A549 (cell line): ENCODE measurements at regions not wholly inside any gene's neighbourhood (a gene's known extent, or its start where the extent isn't known, plus 50 kb on each side); places are given as distances from the start of the nearest gene placed in this dataset.

ENCODE experiments used
- ATAC-seq, 2 experiments: fragments of 200-7000 bp in 1 of 2; fragments of >200 bp in 1 of 2; cut with Nextera tagmentation in 1 of 2; cut with Tn5 transposase in 1 of 2; 3 replicates each; pipeline versions ENCODE4 v1.8.0 to v1.9.1; 2018 to 2020; ENCODE audit warnings: mild to moderate bottlenecking in 1 of 2, moderate library complexity in 1 of 2
- CTCF ChIA-PET: fragments of 300-600 bp; sonication (Branson Sonifier 250); formaldehyde crosslinking; extraction: SDS; loops from one replicate; lab custom pipeline; 2021; ENCODE audit warnings: antibody characterized with exemption, inconsistent platforms; lab: Yijun Ruan, JAX
- POLR2A ChIA-PET: fragments of 350-600 bp; formaldehyde crosslinking; extraction: SDS; loops from one replicate; lab custom pipeline; 2021; ENCODE audit warnings: antibody characterized with exemption, inconsistent platforms; lab: Yijun Ruan, JAX
- DNase-seq, 2 experiments: peaks; one replicate each; pipeline versions ENCODE4 v3.0.0 to v3.0.0-alpha.2; 2011 to 2016; ENCODE audit warnings: low read depth in 1 of 2, low spot score in 1 of 2
- FAIRE-seq: peaks from 2 replicates; lab custom pipeline; 2011; peaks lifted over from hg19 to GRCh38; lab: Jason Lieb, UNC
- H3K27ac ChIP-seq, 2 experiments: fragments of >200 bp; sonication (Bioruptor Twin); formaldehyde crosslinking; 3 replicates each; pipeline ENCODE4 v1.5.1; 2016 to 2017
- H3K4me1 ChIP-seq: fragments of >200 bp; sonication (Bioruptor Twin); formaldehyde crosslinking; 3 replicates; pipeline ENCODE4 v1.6.1; 2016
- H3K4me2 ChIP-seq: fragments of >200 bp; sonication (Bioruptor Twin); formaldehyde crosslinking; 3 replicates; pipeline ENCODE4 v1.6.1; 2016
- H3K4me3 ChIP-seq: fragments of >200 bp; sonication (Bioruptor Twin); formaldehyde crosslinking; 3 replicates; pipeline ENCODE4 v1.5.1; 2016
- H3K9me3 ChIP-seq: fragments of >200 bp; sonication (Bioruptor Twin); formaldehyde crosslinking; 3 replicates; pipeline ENCODE4 v1.6.1; 2016
- ATOH8 ChIP-seq: fragments of 250-450 bp; sonication (Bioruptor Pico); IDR thresholded peaks from 2 replicates; pipeline ENCODE4 v1.5.0; 2020; ENCODE audit warnings: low read depth, mild to moderate bottlenecking, moderate library complexity
- BCL3 ChIP-seq: fragments of >200 bp; sonication (Bioruptor Twin); formaldehyde crosslinking; IDR thresholded peaks from 3 replicates; pipeline ENCODE4 v1.6.1; 2016
- BHLHE40 ChIP-seq: IDR thresholded peaks from 2 replicates; pipeline ENCODE4 v1.6.1; 2012; ENCODE audit warnings: low read depth, low read length, inconsistent platforms
- CEBPB ChIP-seq, 2 experiments: fragments of >200 bp in 1 of 2; sonication (Bioruptor Twin) in 1 of 2; formaldehyde crosslinking in 1 of 2; IDR thresholded peaks; 2 replicates each; pipeline ENCODE4 v1.6.1; 2012 to 2016
- CHD2 ChIP-seq: fragments of 150-350 bp; IDR thresholded peaks from 2 replicates; pipeline ENCODE4 v1.6.1; 2014; ENCODE audit warnings: low read length; ENCODE audit not compliant: partially characterized antibody
- FOSB ChIP-seq: fragments of 250-450 bp; sonication (Bioruptor Pico); IDR thresholded peaks from 2 replicates; pipeline ENCODE4 v1.5.0; 2020; ENCODE audit warnings: mild to moderate bottlenecking, moderate library complexity
- FOXS1 ChIP-seq: fragments of 250-450 bp; sonication (Bioruptor Pico); IDR thresholded peaks from 2 replicates; pipeline ENCODE4 v1.5.0; 2020; ENCODE audit warnings: mild to moderate bottlenecking, moderate library complexity
- HEYL ChIP-seq: fragments of 250-450 bp; sonication (Bioruptor Pico); IDR thresholded peaks from 2 replicates; pipeline ENCODE4 v1.8.0; 2021; ENCODE audit warnings: mild to moderate bottlenecking, moderate library complexity
- HOXA7 ChIP-seq: fragments of 250-450 bp; sonication (Bioruptor Pico); IDR thresholded peaks from 2 replicates; pipeline ENCODE4 v1.5.0; 2020; ENCODE audit warnings: mild to moderate bottlenecking, moderate library complexity
- JUNB ChIP-seq: fragments of >200 bp; sonication (Bioruptor Twin); formaldehyde crosslinking; IDR thresholded peaks from 2 replicates; pipeline ENCODE4 v1.6.1; 2016
- MAZ ChIP-seq: fragments of 150-350 bp; IDR thresholded peaks from 2 replicates; pipeline ENCODE4 v1.6.1; 2014; ENCODE audit warnings: antibody characterized with exemption, low read depth, low read length, borderline replicate concordance
- RARB ChIP-seq: fragments of 250-450 bp; sonication (Bioruptor Pico); IDR thresholded peaks from 2 replicates; pipeline ENCODE4 v1.8.0; 2021; ENCODE audit warnings: mild to moderate bottlenecking, moderate library complexity
- TFCP2L1 ChIP-seq: fragments of 250-450 bp; sonication (Bioruptor Pico); IDR thresholded peaks from 2 replicates; pipeline ENCODE4 v1.5.0; 2021; ENCODE audit warnings: mild to moderate bottlenecking
- ZC3H11A ChIP-seq: fragments of 450-650 bp; IDR thresholded peaks from 2 replicates; pipeline ENCODE4 v1.6.1; 2014; ENCODE audit warnings: antibody characterized with exemption, mild to moderate bottlenecking
- ZFP36 ChIP-seq: fragments of 450-650 bp; IDR thresholded peaks from 2 replicates; pipeline ENCODE4 v1.6.1; 2014; ENCODE audit warnings: borderline replicate concordance; ENCODE audit not compliant: partially characterized antibody
- ZNF302 ChIP-seq: fragments of 250-450 bp; sonication (Bioruptor Pico); IDR thresholded peaks from 2 replicates; pipeline ENCODE4 v1.9.0; 2021; ENCODE audit warnings: inconsistent platforms, mild to moderate bottlenecking, moderate library complexity
- WGBS: methylation state at CpG from one replicate; pipeline ENCODE4 v1.1.6; 2017; ENCODE audit errors: missing lambda C conversion rate; 5-methylcytosine and 5-hydroxymethylcytosine counted together
- TF ChIP-seq, protein P1 (sequence below): IDR thresholded peaks from 2 replicates; pipeline ENCODE4 v1.6.1; 2012

DNA sequence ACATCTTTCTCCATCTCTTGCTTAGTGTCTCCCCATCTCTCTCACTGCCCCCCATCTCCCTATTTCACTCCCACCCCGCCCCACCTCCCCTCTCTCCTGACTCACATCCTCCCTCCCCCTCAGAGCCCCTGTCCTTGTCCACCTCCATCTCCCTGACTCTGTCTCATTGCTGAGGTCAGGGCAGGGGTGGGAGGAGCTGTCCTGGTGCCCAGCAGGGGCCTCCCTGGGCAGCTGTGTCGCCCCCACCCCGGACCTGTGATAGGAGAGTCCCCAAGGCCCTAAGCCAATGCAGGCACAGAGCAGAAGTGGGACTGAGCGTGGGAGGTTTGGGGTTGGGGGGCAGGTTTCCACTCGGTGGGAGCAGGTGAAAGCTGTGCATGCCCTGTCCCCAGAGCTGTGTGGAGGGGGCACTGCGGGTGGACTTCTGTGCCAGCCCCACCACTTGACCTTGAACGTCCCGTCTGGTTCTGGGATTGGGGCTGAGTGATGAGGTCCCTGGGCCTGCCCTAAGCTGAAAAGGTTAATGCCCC lies 210.8 kb downstream of the TBC1D2B start (continued):
- no peak for TF ChIP-seq ATOH8 (CRISPR knock-in tag)
- TF ChIP-seq, protein P1, sequence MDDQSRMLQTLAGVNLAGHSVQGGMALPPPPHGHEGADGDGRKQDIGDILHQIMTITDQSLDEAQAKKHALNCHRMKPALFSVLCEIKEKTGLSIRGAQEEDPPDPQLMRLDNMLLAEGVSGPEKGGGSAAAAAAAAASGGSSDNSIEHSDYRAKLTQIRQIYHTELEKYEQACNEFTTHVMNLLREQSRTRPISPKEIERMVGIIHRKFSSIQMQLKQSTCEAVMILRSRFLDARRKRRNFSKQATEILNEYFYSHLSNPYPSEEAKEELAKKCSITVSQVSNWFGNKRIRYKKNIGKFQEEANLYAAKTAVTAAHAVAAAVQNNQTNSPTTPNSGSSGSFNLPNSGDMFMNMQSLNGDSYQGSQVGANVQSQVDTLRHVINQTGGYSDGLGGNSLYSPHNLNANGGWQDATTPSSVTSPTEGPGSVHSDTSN = no peak

- whole genome bisulfite sequencing = 56% methylated on average over 8 of the region's 8 CpGs
- ATAC-seq (no peak), DNase-seq (no peak), FAIRE-seq (no peak)
- Histone ChIP-seq H3K27ac (no peak overlapping the region), H3K4me1 (peaks cover 7% of the 10 kb centered on the region; the same call in 1 of the 3 replicates), H3K4me3 (no peak overlapping the region), H3K9me3 (no peaks in the 10 kb centered on the region), H3K4me2 (no peak overlapping the region)
- POLR2A ChIA-PET = no interaction called here
- TF ChIP-seq RARB = no peak
- no peak for TF ChIP-seq CHD2
- no peak for TF ChIP-seq ZNF302 (CRISPR knock-in tag)
- TF ChIP-seq MAZ = no peak
- CTCF ChIA-PET = interaction anchor here (1.0 kb wide), 1 partner anchor 233 kb away, joined by 3 read pairs; no protein-coding TSS in a partner anchor
Observed at GRCh38 chr15:77866186-77866585, 211.3 kb downstream of the TBC1D2B start.

- CTCF ChIA-PET = interaction anchor here (0.6 kb wide), 1 partner anchor 35 kb away, joined by 3 read pairs; no protein-coding TSS in a partner anchor
- no peak for TF ChIP-seq JUNB
- TF ChIP-seq ZFP36 = no peak
- no peak for TF ChIP-seq BCL3
- no peak for TF ChIP-seq HEYL (CRISPR knock-in tag)
- no peak for TF ChIP-seq CEBPB (IDR thresholded peaks at IDR 0.05)
- no peak for TF ChIP-seq FOSB (CRISPR knock-in tag)
- TF ChIP-seq BHLHE40 = no peak
- no peak for TF ChIP-seq RARB
- POLR2A ChIA-PET = no interaction called here
Observed at GRCh38 chr15:77865701-77866100, 211.8 kb downstream of the TBC1D2B start.

GRCh38 chr15:77865106-77865610 lies 212.4 kb downstream of the TBC1D2B start:
- CTCF ChIA-PET = interaction anchor here (0.6 kb wide), 1 partner anchor 36 kb away, joined by 3 read pairs; no protein-coding TSS in a partner anchor

More at GRCh38 chr15:77865701-77866100, 211.8 kb downstream of the TBC1D2B start:
- Histone ChIP-seq H3K4me2 (no peak overlapping the region), H3K27ac (no peak overlapping the region), H3K4me3 (no peak overlapping the region), H3K4me1 (peaks cover 7% of the 10 kb centered on the region; the same call in 1 of the 3 replicates), H3K9me3 (no peaks in the 10 kb centered on the region)
- no peak for ATAC-seq
- no peak for DNase-seq
- WGBS = 53% methylated on average over 7 of the region's 7 CpGs
- no peak for FAIRE-seq

More at GRCh38 chr15:77865106-77865610, 212.4 kb downstream of the TBC1D2B start:
- H3K4me2 ChIP-seq = no peak overlapping the region
- ATAC-seq (no peak), DNase-seq (no peak), FAIRE-seq (no peak)
- H3K9me3 ChIP-seq = no peaks in the 10 kb centered on the region
- TF ChIP-seq BCL3 (no peak), HOXA7 (no peak), FOXS1 (CRISPR knock-in tag) (no peak), ZC3H11A (no peak), TFCP2L1 (no peak)
- H3K4me1 ChIP-seq = peaks cover 7% of the 10 kb centered on the region; the same call in 1 of the 3 replicates
- no peak overlapping the region for H3K27ac ChIP-seq
- 60% methylated on average over 7 of the region's 7 CpGs for WGBS
- no peak overlapping the region for H3K4me3 ChIP-seq
- POLR2A ChIA-PET = no interaction called here
